ENCODE measurements at regions not wholly inside any gene's neighbourhood (a gene's known extent, or its start where the extent isn't known, plus 50 kb on each side); places are given as distances from the start of the nearest gene placed in this dataset.
"Not testable (repeated sequence)": the region's sequence is repeated elsewhere in the genome, so short reads cannot be mapped to it uniquely, and the experiment has no call there.

DNA sequence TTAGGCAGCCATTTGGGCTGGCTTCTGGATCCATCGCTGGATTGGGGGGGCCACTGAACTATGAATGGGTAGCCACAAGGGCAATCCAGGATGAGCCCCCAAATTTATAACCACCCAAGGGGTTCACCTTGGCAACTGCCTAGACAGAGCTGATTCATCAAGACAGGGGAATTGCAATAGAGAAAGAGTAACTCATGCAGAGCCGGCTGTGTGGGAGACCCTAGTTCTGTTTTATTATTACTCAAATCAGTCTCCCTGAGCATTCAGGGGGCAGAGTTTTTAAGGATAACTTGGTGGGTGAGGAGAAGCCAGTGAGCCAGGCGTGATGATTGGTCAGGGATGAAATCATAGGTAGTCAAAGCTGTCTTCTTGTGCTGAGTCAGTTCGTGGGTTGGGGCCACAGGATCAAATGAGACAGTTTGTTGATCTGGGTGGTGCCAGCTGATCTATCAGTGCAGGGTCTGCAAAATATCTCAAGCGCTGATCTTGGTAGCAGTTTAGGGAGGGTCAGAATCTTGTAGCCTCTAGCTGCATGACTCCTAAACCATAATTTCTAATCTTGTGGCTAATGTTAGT is 57.9 kb downstream of the DNAJB9 start:
- no peak for DNase-seq (ENCODE audit: low read depth)

DNA sequence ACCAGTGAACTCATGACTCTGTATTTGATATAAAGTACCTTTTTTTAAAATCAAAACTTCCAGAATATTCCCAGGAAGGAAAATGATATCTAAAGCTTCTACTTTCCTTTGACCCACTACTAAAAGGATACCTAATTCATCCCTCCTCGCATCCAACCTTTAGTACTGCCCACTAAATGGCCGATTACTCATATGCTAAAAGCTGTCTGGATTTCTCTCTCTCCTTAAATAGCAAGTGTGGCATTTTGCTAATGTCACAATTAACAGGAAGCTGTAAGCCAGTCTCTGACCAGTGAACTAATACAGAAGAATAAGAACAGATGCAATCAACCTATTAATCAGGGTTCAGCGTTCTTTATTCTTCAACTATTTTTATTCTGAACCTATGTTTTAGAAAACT is 59.0 kb downstream of the DNAJB9 start:
- DNase-seq (ENCODE audit: low read depth), result no peak

DNA sequence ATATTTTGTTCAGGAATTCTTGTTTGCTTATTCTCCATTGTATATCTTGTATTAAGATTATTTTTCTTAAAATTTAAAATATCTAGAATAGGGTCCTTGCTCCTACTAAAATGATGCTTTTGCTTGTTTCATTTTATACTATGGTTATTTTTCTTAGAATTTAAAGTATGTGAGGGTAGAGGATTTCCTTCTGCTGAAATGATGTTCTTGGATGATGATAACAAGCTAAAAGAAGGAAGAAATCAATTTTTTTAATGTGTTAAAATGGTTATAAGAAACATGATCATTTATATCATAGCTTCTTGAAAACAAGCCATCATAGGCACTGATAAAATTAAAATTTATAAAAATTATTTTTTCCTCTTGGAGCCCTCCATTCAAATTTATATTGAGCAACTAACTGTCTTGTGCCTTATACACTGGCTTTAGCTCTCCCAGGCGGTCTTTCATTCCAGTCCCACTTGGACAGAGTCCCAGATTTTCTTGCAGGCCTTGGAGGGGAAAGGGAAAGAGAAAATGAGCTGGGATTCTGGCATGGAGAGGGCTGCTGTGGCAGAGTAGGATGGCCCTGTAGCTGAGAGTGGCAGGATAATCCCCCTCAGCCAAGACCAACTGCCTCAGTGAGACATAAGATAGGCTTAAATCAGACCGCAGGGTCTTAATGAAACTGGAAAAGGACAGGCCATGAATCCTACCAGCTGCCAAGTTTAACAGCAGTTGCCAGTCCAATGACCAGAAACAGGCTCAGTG is 60.2 kb downstream of the DNAJB9 start:
- peak; percentile 15 for DNase-seq (ENCODE audit: low read depth)

DNA sequence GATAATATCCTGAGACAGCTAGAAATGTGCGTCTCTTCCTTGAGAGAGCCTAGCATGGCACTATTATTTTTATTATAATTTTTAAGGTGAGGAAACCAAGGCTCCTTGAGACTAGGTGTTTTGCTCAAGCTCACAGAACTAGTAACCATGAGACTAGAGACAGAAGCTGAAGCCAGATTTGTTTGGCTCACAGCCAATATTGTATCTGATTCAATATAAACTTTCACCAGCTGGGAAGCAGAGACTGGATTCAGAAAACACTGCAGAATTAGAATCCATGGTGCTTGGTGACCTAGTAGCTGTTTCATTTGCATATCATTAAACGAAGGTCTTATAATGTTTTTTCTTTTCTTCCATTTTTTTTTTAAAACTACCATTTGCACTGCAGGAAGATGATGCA is 64.4 kb downstream of the DNAJB9 start:
- DNase-seq (ENCODE audit: low read depth), result no peak

DNA sequence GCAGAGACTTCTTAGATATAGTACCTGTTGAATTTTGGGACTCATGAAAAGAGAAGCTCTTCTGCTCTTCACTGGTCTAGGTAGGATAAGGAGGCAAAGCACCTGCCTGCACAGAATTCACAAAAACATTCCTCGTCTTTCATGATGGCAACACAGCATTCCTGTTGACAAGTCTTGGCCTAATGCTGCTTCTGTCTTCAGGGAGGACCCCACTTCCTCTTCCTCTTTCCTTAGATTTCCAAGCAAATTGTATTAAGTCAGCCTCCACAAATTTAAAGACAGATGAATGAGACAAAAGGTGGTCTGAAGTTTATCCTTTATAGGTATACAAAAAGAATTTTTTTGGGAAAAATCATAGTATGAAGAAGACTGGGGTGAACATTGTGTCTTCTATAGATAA is 64.9 kb downstream of the DNAJB9 start:
- no peak for DNase-seq (ENCODE audit: low read depth)

DNA sequence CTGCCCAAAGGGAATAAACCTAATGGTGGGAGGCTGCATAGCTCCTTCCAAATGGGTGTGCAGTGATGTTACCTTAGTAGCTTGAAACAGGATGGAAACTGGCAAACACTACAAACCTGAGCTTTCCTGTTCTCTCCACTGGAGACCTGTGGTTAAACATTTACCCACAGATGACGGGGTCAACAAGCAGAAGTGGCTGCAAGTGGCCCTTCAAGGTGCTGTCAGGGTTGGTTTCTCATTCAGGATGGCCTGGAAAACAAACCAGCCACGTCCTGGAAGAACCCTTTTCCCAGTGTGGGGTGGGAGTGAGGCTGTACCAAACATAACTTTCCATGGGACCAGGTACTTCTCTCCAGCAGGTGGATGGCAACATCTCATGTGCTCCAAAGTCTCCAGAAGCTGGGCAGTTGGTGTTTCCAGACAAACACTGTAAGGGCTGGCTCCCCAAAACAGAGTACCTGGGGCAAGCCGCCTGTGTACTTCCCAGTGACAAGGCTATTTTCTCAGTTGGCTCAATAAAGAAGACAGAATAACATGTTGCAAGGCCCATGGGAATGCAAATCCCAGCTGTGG is 67.5 kb downstream of the DNAJB9 start:
- no peak for DNase-seq (ENCODE audit: low read depth)

DNA sequence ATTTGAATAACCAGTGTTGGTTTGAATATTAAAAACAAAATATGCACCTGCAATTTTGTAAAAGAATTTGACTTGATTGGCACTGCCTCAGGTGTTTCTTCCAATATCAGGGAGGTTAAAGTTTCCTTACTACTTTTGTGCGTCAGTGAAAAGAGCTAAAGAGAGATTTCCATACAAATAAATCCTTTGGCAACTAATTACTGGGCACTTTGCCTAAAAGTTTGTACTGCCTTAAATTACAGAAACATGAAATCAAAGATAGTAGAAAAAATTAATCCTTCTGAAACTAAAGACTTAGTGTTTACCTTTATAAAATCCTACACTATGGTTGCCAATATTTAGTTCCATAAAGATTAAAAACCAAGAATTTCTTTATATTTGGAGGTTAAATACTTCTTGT is 72.5 kb downstream of the DNAJB9 start:
- no peak for DNase-seq (ENCODE audit: low read depth)

DNA sequence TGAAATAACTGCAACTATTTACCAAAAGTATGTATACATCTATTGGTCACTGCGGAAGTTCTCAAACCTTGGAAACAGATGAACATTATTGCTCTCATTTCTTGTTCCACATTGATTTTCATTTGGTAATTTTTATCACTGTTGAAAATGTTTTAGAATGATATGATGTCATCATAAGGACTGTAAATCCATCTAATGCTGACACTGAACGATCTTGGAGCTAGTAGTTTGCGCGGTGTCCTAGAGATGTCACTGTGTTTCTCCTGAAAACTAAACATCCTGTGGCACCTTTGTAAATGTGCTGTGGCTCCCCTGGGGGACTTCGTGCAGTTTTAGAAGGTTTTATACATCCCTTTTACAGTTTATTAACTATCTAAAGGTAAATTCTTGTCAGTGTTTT is 73.5 kb downstream of the DNAJB9 start:
- DNase-seq (ENCODE audit: low read depth), result no peak

DNA sequence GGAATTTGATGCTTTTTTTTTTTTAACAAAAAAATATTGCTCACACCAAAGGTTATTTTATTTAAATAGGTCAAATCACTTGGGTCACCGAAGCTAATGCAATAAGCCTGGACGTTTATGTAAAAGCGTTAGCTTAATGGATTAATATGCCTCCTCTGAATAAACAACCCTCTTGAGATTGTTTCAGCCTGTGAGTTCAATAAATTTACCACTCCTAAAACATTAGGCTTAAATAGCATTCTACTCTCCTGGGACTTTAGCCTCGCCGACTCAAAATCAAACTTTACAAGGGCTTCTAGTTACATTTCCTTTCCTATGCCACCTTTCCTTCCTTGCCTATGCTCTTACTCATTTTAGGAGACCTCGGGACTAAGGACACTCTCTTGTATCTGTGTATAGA is 79.3 kb downstream of the DNAJB9 start:
- no peak for DNase-seq (ENCODE audit: low read depth)

DNA sequence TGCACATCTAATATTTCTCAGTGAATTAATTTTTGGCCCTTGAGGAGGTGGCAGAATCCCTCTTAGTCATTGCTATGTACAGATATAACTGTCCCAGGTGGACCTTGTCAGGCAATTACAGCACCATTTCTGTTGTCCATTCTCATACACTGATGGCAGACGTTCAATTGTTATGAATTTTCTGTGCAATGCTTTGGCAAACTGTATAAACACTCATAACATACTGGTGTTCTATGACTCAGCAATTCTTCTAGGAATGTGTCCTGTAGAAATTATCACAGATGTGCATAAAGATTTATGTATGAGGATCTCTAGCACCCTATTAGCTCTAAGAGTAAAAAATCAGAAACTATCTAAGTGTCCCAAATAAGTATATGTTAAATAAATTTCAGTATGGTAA is 80.8 kb downstream of the DNAJB9 start:
- peak; percentile 62 for DNase-seq (ENCODE audit: low read depth)

DNA sequence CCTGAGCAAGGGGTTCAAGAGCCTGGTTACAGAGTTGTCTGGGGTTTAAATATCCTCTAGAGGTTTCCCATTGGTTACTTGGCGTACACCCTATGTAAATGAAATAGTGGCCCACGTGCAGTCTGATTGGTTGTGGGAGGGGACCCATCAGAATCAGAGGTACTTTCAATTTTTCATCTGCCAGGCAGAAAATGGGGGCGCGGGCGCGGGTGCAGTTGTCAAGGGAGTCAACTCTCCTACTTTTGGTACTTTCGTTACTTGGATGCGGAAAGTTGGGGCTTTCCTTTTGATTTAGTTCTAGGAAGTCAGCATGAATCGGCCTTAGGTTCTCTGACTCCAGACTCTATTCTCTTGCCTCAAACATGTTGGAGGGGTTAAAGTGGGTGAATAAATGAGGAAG is 83.2 kb downstream of the DNAJB9 start:
- DNase-seq (ENCODE audit: low read depth), result no peak

DNA sequence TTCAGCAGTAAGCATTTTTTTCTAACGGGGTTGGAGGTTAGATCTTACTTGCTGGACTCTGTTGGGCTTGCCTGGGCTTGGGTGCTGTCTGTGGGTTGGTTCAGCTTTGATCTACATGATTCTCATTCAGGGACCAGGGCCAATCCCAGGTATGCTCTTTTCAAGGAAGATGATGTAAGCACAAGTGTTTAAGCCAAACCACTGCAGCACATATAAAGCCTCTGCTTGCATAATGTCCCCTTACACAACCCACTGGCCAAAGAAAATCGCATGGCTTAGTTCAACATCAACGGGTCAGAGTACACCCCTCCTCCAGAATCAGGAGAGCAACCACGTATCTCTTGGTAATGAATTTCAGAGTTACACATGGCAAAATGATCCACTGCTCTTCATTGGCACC is 83.9 kb downstream of the DNAJB9 start:
- no peak for DNase-seq (ENCODE audit: low read depth)

DNA sequence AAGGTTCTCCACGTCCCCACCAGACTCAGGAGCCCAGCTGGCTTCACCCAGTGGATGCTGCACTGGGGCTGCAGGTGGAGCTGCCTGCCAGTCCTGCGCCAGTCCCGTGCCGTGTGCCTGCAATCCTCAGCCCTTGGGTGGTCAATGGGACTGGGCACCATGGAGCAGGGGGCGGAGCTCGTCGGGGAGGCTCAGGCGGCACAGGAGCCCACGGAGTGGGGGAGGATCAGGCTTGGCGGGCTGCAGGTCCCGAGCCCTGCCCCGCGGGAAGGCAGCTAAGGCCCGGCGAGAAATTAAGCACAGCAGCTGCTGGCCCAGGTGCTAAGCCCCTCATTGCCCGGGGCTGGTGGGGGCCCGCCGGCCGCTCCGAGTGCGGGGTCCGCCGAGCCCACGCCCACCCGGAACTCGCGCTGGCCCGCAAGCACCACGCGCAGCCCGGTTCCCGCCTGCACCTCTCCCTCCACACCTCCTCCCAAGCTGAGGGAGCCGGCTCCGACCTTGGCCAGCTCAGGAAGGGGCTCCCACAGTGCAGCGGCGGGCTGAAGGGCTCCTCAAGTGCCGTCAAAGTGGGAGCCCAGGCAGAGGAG is 87.6 kb downstream of the DNAJB9 start:
- DNase-seq (ENCODE audit: low read depth), result not testable (repeated sequence)

DNA sequence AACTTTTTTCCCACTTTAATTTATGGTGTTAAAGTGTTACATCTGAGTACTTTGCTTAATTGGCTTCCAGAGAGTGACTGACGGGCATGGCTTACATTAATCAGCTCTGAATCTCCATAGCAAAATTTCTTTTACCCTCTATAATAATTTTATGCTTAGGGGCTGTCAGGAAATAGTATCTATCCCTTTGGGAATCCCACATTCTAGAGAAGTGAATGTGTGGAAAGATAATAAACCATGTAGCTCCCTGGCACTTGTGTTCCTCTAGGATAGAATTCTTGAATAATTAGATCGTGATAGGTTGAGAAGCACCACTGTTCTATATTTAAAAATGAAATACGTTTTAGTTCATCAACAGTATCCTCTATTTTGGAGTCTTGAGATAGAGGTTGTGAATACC is 89.6 kb downstream of the DNAJB9 start:
- DNase-seq (ENCODE audit: low read depth), result no peak

DNA sequence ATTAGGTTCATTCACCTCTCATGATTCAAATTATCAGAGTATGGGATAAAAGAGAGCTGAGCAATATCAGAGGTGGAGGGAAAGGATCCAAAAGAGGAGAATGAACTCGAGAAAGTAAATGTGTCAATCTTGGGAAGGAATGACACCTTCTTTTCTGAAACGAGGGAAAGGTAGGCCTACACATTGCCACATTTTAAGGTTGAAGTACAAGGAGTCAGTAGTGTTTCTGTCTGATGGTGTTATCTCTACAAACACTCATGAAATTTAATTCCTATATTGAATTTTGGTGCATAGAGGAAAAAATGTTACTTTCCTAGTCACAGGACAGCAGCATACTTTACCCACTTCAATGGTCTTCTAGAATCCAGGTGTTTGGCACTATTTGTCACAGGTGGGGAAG is 90.2 kb downstream of the DNAJB9 start:
- no peak for DNase-seq (ENCODE audit: low read depth)

DNA sequence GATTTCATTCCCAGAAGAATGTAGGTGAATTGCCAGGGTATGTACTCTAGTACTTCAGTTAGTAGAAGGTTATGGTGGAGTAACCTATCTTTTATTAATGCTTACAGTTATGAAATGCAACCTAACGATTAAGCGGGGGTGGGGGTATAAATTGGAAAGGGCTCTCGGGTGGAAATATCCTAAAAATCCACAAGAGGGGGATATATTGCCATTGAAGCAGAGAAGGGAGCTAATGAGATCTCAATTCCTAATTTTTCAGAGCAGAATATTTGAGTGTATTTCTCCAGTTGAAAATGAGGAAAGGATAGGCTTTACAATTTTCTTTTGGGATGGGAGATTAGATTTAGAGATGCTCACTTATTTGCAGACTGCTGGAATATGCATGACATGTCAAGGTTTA is 90.8 kb downstream of the DNAJB9 start:
- no peak for DNase-seq (ENCODE audit: low read depth)

DNA sequence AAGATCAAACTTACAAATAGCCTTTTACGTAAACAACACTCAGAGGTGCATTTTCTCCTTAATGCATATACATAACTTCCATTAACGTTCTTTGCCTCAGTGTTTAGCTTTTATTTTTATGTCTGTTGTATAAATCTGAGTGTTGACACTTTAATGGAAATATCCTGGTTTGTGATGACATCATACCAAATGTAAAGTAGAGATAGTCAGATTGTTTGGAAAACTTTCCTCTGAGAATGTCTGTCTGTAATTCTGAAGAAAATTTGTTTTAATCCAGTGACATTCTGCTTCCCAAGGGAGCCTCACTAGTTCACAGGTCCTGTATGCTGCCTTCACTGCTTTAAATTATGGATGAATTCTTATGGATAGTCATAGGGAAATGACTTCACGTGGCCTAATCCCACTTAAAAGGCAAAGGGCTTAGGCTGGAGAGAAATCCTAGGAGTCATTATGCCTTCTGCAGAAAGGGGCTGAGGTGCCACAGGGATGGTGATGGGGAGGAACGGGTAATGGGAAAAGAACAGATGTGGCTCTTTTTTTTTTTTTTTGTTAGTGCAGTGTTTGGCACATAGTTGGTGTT is 93.2 kb downstream of the DNAJB9 start:
- DNase-seq (ENCODE audit: low read depth), result no peak

DNA sequence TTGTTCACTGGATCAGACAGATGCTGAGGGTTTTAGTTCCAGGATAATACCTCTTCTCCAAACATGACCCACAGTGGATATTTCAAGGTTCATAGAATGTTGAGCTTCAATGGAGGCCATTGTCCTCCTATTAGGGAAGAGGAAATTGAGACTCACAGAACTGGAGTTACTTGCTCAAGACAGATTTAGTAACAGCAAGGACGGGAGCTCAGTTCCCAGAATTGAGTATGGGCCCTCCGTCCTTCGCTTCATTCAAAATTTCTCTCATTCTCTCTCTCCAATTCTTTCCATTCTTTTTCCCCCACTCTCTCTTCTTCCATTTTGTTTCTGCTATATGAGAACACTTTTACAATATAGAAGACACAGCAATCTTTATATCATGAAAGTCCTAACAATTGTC is 94.0 kb downstream of the DNAJB9 start:
- DNase-seq (ENCODE audit: low read depth), result no peak

DNA sequence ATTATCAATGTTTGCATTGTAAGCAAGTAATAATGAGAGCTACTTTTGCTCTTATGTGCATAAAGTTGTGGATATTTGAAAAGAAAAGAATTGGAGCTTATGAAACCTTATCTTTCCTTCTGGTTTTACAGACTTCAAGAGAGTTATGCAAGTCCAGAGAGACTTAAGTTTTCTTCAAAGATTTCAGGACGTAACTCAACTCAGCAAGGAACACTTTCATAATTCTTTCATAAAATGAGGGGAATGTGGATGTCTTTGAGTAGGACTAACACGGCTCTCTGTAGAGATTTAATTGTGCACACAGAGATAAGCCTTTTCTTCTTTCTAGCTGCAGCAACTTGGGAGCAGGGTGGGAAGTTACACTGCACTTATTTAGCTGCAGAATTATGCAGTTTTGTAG is 97.5 kb downstream of the DNAJB9 start:
- DNase-seq (ENCODE audit: low read depth), result no peak

DNA sequence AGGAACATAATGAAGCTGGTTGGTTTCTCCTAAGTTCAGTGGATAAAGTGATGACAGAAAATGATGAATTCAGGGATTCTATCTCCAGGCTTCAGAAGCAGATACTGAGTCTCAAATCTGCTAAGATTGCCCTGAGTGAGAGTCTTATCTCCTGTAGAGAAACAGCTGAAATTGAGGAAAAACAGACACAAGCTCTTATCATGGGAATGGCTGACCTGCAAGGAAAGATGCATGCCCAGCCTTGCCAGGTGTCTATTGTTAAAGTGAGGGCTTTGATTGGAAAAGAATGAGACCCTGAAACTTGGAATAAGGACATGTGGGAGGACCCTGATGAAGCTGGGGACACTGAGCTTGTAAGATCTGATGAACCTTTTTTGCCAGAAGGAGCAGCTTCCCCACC is 100.3 kb downstream of the DNAJB9 start:
- DNase-seq (ENCODE audit: low read depth), result no peak

DNA sequence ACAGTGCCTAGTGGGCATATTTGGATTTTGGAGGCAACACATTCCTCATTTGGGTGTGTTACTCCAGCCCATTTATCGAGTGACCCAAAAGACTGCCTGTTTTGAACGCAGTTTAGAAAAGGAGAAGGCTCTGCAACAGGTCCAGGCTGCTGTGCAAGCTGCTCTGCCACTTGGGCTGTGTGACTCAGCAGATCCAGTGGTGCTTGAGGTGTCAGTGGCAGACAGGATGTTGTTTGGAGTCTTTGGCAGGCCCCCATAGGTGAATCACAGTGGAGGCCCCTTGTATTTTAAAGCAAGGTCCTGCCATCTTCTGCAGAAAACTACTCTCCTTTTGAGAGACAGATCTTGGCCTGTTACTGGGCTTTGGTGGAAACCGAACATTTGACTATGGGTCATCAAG is 104.0 kb downstream of the DNAJB9 start:
- not testable (repeated sequence) for DNase-seq (ENCODE audit: low read depth)

DNA sequence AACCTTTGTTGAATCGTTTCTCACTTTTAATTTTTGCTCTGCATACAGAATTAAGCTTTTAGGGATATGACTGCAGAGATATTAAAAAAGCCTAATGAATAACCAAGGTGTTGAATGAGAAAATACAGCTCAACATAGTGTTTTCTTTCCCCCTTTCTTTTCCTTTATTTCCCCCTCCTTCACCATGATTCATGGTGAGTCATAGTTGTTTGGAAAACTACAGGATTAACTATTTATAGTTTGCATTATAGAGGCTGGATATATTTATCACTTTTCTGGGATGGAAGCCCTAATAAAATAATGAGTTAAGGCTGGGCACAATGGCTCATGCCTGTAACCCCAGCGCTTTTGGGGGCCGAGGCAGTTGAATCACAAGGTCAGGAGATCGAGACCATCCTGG is 115.0 kb downstream of the DNAJB9 start:
- no peak for DNase-seq (ENCODE audit: low read depth)

DNA sequence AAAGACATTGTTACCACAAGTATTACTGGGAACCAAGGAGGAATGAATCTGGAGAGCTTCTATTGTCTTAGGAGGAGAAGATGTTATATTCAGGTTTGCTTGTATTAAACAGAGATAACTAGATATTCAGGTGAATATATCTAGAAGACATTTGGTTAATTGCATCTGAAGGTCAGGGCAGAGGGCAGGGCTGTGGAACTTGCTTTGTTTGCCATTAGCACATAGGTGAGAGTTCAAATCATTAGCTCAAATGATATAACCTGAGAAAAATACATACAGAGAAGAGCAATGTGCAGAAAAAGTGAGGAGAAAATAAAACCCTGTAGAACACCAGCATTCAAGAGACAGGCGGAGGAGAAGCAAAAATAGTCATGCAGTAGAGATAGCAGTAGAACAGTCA is 116.8 kb downstream of the DNAJB9 start:
- no peak for DNase-seq (ENCODE audit: low read depth)
